Hepatocyte (in vitro differentiated cells): ENCODE measurements at regions not wholly inside any gene's neighbourhood (a gene's known extent, or its start where the extent isn't known, plus 50 kb on each side); places are given as distances from the start of the nearest gene placed in this dataset.

Experiments
- DNase-seq: peaks from one replicate; pipeline ENCODE4 v3.0.0-alpha.2; 2016; ENCODE audit warnings: low spot score
- H2AFZ ChIP-seq: fragments of 200-600 bp; sonication (generic); 2 replicates; pipeline ENCODE4 v1.6.0; 2016; ENCODE audit warnings: antibody characterized with exemption, mild to moderate bottlenecking
- H3K27ac ChIP-seq: fragments of 200-600 bp; sonication (generic); 2 replicates; pipeline ENCODE4 v1.5.1; 2016; ENCODE audit warnings: mild to moderate bottlenecking
- H3K27me3 ChIP-seq: fragments of 200-600 bp; sonication (generic); 2 replicates; pipeline ENCODE4 v1.6.1; 2016
- H3K36me3 ChIP-seq: fragments of 200-600 bp; sonication (generic); replicated peaks from 2 replicates; pipeline ENCODE4 v1.5.1; 2016; ENCODE audit warnings: low read depth; ENCODE audit not compliant: insufficient read depth
- H3K4me1 ChIP-seq: fragments of 200-600 bp; sonication (generic); 2 replicates; pipeline ENCODE4 v1.5.1; 2016; ENCODE audit warnings: mild to moderate bottlenecking, moderate library complexity; ENCODE audit not compliant: insufficient read depth
- H3K4me2 ChIP-seq: fragments of 200-600 bp; sonication (generic); 2 replicates; pipeline ENCODE4 v1.6.0; 2016
- H3K4me3 ChIP-seq: fragments of 200-600 bp; sonication (generic); 2 replicates; pipeline ENCODE4 v1.5.1; 2016; ENCODE audit warnings: mild to moderate bottlenecking
- H3K79me2 ChIP-seq: fragments of 200-600 bp; sonication (generic); 2 replicates; pipeline ENCODE4 v1.6.0; 2017; ENCODE audit warnings: mild to moderate bottlenecking
- H3K9me2 ChIP-seq: fragments of 200-600 bp; sonication (generic); replicated peaks from 2 replicates; pipeline ENCODE4 v1.6.0; 2017; ENCODE audit warnings: mild to moderate bottlenecking; ENCODE audit not compliant: insufficient read depth
- H3K9me3 ChIP-seq: fragments of 200-600 bp; sonication (generic); 2 replicates; pipeline ENCODE4 v1.5.1; 2016; ENCODE audit warnings: low read depth, mild to moderate bottlenecking
- H4K20me1 ChIP-seq: fragments of 200-600 bp; sonication (generic); 2 replicates; pipeline ENCODE4 v1.6.0; 2016; ENCODE audit warnings: mild to moderate bottlenecking; ENCODE audit not compliant: insufficient read depth, poor library complexity, severe bottlenecking
- EZH2 ChIP-seq: fragments of 200-600 bp; sonication (generic); IDR thresholded peaks from 2 replicates; pipeline ENCODE4 v1.6.1; 2016; ENCODE audit warnings: antibody characterized with exemption, mild to moderate bottlenecking, borderline replicate concordance
- EZH2phosphoT487 ChIP-seq: fragments of 200-600 bp; sonication (generic); IDR thresholded peaks from one replicate; pipeline ENCODE4 v1.6.1; 2018; ENCODE audit warnings: antibody characterized with exemption, mild to moderate bottlenecking, low read depth, moderate library complexity; ENCODE audit not compliant: unreplicated experiment, severe bottlenecking
- WGBS: methylation state at CpG from one replicate; pipeline ENCODE4 v1.1.6; 2016; ENCODE audit warnings: low lambda C conversion rate; ENCODE audit errors: missing lambda C conversion rate; 5-methylcytosine and 5-hydroxymethylcytosine counted together
- TF ChIP-seq, protein P1 (sequence below): fragments of 200-600 bp; sonication (generic); IDR thresholded peaks from 2 replicates; pipeline ENCODE4 v1.5.1; 2016; ENCODE audit warnings: antibody characterized with exemption, mild to moderate bottlenecking; ENCODE audit not compliant: poor library complexity

DNA sequence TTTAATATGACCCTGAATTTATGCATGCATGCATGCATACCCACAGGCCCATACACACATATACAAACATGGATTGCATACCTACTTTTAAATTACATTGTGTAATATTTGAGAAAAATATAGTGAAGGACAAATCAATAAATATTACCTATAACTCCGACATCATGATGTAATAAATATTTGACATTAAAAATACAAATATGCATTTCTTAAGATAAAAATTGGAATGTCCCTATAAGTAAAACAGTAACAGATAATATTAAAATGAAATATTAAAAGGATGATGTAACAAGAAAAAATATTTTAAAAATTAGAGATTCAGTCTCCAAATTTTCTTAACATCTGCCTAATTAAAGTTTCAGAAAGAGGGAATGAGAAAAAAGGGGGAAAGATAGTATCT lies 433.0 kb downstream of the MDFIC start:
- no peaks in the 10 kb centered on the region for H3K27me3 ChIP-seq
- WGBS = 97% methylated on average over 1 of the region's 1 CpG
- TF ChIP-seq, protein P1, sequence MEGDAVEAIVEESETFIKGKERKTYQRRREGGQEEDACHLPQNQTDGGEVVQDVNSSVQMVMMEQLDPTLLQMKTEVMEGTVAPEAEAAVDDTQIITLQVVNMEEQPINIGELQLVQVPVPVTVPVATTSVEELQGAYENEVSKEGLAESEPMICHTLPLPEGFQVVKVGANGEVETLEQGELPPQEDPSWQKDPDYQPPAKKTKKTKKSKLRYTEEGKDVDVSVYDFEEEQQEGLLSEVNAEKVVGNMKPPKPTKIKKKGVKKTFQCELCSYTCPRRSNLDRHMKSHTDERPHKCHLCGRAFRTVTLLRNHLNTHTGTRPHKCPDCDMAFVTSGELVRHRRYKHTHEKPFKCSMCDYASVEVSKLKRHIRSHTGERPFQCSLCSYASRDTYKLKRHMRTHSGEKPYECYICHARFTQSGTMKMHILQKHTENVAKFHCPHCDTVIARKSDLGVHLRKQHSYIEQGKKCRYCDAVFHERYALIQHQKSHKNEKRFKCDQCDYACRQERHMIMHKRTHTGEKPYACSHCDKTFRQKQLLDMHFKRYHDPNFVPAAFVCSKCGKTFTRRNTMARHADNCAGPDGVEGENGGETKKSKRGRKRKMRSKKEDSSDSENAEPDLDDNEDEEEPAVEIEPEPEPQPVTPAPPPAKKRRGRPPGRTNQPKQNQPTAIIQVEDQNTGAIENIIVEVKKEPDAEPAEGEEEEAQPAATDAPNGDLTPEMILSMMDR = no peak
- TF ChIP-seq EZH2 (no peak), EZH2phosphoT487 (no peak)
- H3K79me2 ChIP-seq = no peaks in the 10 kb centered on the region
- no peaks in the 10 kb centered on the region for H4K20me1 ChIP-seq
- no peak overlapping the region for H3K4me3 ChIP-seq
- DNase-seq = no peak
- no peaks in the 10 kb centered on the region for H3K9me2 ChIP-seq
- no peak overlapping the region for H3K4me2 ChIP-seq
- no peak overlapping the region for H2AFZ ChIP-seq
- no peaks in the 10 kb centered on the region for H3K36me3 ChIP-seq
- H3K4me1 ChIP-seq = no peaks in the 10 kb centered on the region
- H3K27ac ChIP-seq = no peak overlapping the region
- no peaks in the 10 kb centered on the region for H3K9me3 ChIP-seq

DNA sequence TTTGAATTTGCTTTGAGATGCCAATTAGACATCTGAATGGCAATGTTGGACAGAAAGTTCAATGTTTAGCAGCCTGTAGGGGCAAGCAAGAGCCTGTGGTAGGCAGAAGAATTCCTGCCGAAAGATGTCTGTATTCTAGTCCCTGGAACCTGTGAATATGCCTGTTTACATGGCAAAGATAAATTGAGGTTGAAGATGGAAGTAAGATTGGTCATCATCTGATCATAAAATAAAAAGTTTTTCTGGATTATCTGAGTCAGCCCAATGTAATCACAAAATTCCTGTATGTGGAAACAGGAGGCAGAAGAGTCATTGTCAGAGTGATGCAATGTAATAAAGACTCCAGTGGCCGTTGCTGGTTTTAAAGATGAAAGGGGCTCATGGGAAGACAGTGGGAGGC lies 430.5 kb downstream of the MDFIC start:
- WGBS = 60% methylated on average over 2 of the region's 2 CpGs
- Histone ChIP-seq H4K20me1 (no peaks in the 10 kb centered on the region), H3K4me2 (no peak overlapping the region), H3K36me3 (no peaks in the 10 kb centered on the region), H2AFZ (no peak overlapping the region), H3K9me3 (no peaks in the 10 kb centered on the region), H3K27me3 (no peaks in the 10 kb centered on the region), H3K4me1 (no peaks in the 10 kb centered on the region), H3K27ac (no peak overlapping the region), H3K9me2 (no peaks in the 10 kb centered on the region), H3K4me3 (no peak overlapping the region), H3K79me2 (no peaks in the 10 kb centered on the region)
- no peak for TF ChIP-seq EZH2phosphoT487
- TF ChIP-seq, protein P1 = no peak
- no peak for TF ChIP-seq EZH2
- DNase-seq = no peak

GRCh38 chr7:115350764-115351163 lies 428.9 kb downstream of the MDFIC start:
- no peaks in the 10 kb centered on the region for H3K79me2 ChIP-seq
- H2AFZ ChIP-seq = no peak overlapping the region
- no peaks in the 10 kb centered on the region for H3K9me3 ChIP-seq
- WGBS = 93% methylated on average over 1 of the region's 1 CpG
- DNase-seq = no peak
- H3K9me2 ChIP-seq = no peaks in the 10 kb centered on the region
- H3K36me3 ChIP-seq = no peaks in the 10 kb centered on the region
- H3K4me2 ChIP-seq = no peak overlapping the region
- H3K4me3 ChIP-seq = no peak overlapping the region
- H3K4me1 ChIP-seq = no peaks in the 10 kb centered on the region
- TF ChIP-seq, protein P1 = no peak
- TF ChIP-seq EZH2phosphoT487 = no peak
- TF ChIP-seq EZH2 = no peak
- no peak overlapping the region for H3K27ac ChIP-seq
- no peaks in the 10 kb centered on the region for H3K27me3 ChIP-seq
- no peaks in the 10 kb centered on the region for H4K20me1 ChIP-seq

- Histone ChIP-seq H3K9me3 (no peaks in the 10 kb centered on the region), H3K79me2 (no peaks in the 10 kb centered on the region), H3K4me1 (no peaks in the 10 kb centered on the region), H3K4me2 (no peak overlapping the region), H3K27me3 (no peaks in the 10 kb centered on the region), H3K4me3 (no peak overlapping the region), H3K36me3 (no peaks in the 10 kb centered on the region), H3K9me2 (no peaks in the 10 kb centered on the region), H3K27ac (no peak overlapping the region), H4K20me1 (no peaks in the 10 kb centered on the region), H2AFZ (no peak overlapping the region)
- DNase-seq = no peak
- WGBS = 87% methylated on average over 1 of the region's 1 CpG
- TF ChIP-seq, protein P1 = no peak
- TF ChIP-seq EZH2 (no peak), EZH2phosphoT487 (no peak)
These were observed 427.7 kb downstream of the MDFIC start for GRCh38 chr7:115349635-115350034.
